NCI-H226 (cell line): ENCODE measurements at regions not wholly inside any gene's neighbourhood (a gene's known extent, or its start where the extent isn't known, plus 50 kb on each side); places are given as distances from the start of the nearest gene placed in this dataset.
A peak's percentile ranks its signal among the peaks of the same experiment; 100 is the strongest.
"Not testable (repeated sequence)": the region's sequence is repeated elsewhere in the genome, so short reads cannot be mapped to it uniquely, and the experiment has no call there.

Experiments used
- DNase-seq: peaks from one replicate; pipeline ENCODE4 v3.0.0-alpha.2; 2015

GRCh38 chr6:74568861-74569260, 637.0 kb downstream of the COL12A1 start:
- DNase-seq: no peak

GRCh38 chr6:74567923-74568290, 637.9 kb downstream of the COL12A1 start:
- not testable (repeated sequence) for DNase-seq

- DNase-seq: no peak
These were observed 638.5 kb downstream of the COL12A1 start for GRCh38 chr6:74567281-74567922.

GRCh38 chr6:74557236-74557635, 648.6 kb downstream of the COL12A1 start:
- DNase-seq: no peak

GRCh38 chr6:74554041-74554440, 651.8 kb downstream of the COL12A1 start:
- DNase-seq: no peak

- DNase-seq: peak; percentile 40
These were observed 654.0 kb downstream of the COL12A1 start for GRCh38 chr6:74551896-74552295.

GRCh38 chr6:74550821-74551220, 655.0 kb downstream of the COL12A1 start:
- DNase-seq: no peak

GRCh38 chr6:74549746-74550145, 656.1 kb downstream of the COL12A1 start:
- DNase-seq: no peak

- DNase-seq: peak; percentile 61
These were observed 671.2 kb downstream of the COL12A1 start for GRCh38 chr6:74534465-74535211.

GRCh38 chr6:74519163-74519562, 686.7 kb downstream of the COL12A1 start:
- DNase-seq: peak; percentile 9

GRCh38 chr6:74518035-74518434, 687.8 kb downstream of the COL12A1 start:
- no peak for DNase-seq

GRCh38 chr6:74510878-74511277, 695.0 kb downstream of the COL12A1 start:
- DNase-seq: no peak

- no peak for DNase-seq
These were observed 698.2 kb downstream of the COL12A1 start for GRCh38 chr6:74507649-74508048.

GRCh38 chr6:74505391-74505790, 700.5 kb downstream of the COL12A1 start:
- no peak for DNase-seq

- DNase-seq: no peak
These were observed 700.9 kb downstream of the COL12A1 start for GRCh38 chr6:74504941-74505340.

GRCh38 chr6:74492587-74492986, 713.3 kb downstream of the COL12A1 start:
- DNase-seq: no peak

- no peak for DNase-seq
These were observed 713.9 kb downstream of the COL12A1 start for GRCh38 chr6:74491844-74492374.

- not testable (repeated sequence) for DNase-seq
These were observed 717.1 kb downstream of the COL12A1 start for GRCh38 chr6:74488726-74489125.

GRCh38 chr6:74482180-74482579, 723.7 kb downstream of the COL12A1 start:
- DNase-seq: no peak

- no peak for DNase-seq
These were observed 725.3 kb downstream of the COL12A1 start for GRCh38 chr6:74480561-74480960.

- no peak for DNase-seq
These were observed 725.9 kb downstream of the COL12A1 start for GRCh38 chr6:74479960-74480359.

GRCh38 chr6:74479420-74479819, 726.4 kb downstream of the COL12A1 start:
- no peak for DNase-seq

GRCh38 chr6:74474046-74474445, 731.8 kb downstream of the COL12A1 start:
- DNase-seq: not testable (repeated sequence)

GRCh38 chr6:74468552-74468951, 737.3 kb downstream of the COL12A1 start:
- DNase-seq: not testable (repeated sequence)
